ENCODE measurements at regions not wholly inside any gene's neighbourhood (a gene's known extent, or its start where the extent isn't known, plus 50 kb on each side); places are given as distances from the start of the nearest gene placed in this dataset.

DNA sequence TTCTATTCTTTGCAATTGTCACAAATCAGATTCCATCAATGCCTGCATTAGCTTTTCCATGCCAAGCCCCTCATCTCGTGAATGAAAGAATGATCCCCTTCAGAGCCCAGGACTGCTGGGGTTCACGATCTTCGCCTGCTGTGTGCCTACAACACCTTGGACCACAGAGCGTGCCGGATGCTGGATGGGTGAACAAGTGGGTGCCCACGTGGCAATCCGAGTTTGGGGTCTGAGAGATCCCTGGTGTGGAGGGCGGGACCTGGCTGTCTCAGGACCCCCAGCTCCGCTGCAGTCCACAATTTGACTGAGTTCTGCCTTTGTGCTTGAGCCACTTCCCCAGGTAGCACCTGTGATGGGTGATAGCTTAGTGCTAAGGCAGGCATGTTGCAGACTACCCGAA lies 317.0 kb downstream of the GALR1 start:
- H4K91ac ChIP-seq (ENCODE audit: low read length) = no peak overlapping the region
- no peak overlapping the region for H2BK15ac ChIP-seq (ENCODE audit: low read depth, poor library complexity, severe bottlenecking)
- no peak overlapping the region for H3K27ac ChIP-seq (ENCODE audit: low read length, poor library complexity, severe bottlenecking)
- no peak overlapping the region for H3K23ac ChIP-seq (ENCODE audit: low read length in 2 of 2)
- no peaks in the 10 kb centered on the region for H3K36me3 ChIP-seq (ENCODE audit: control insufficient read depth in 1 of 2, insufficient read depth in 2 of 2, low read depth in 1 of 2, low read length in 2 of 2)
- H4K8ac ChIP-seq (ENCODE audit: low read length) = no peak overlapping the region
- H3K14ac ChIP-seq (ENCODE audit: low read length in 2 of 2) = no peak overlapping the region
- no peak overlapping the region for H2BK5ac ChIP-seq (ENCODE audit: low read depth, low read length, poor library complexity, severe bottlenecking)
- no peaks in the 10 kb centered on the region for H3K4me1 ChIP-seq (ENCODE audit: control insufficient read depth, insufficient read depth, low read depth, low read length)
- no peak overlapping the region for H3K9ac ChIP-seq (ENCODE audit: low read length)
- no peaks in the 10 kb centered on the region for H3K79me1 ChIP-seq (replicated peaks; ENCODE audit: low read length, poor library complexity, severe bottlenecking)
- no peak overlapping the region for H2AK5ac ChIP-seq (ENCODE audit: low read length, severe bottlenecking)
- H3K9me3 ChIP-seq (ENCODE audit: control insufficient read depth, low read length) = no peaks in the 10 kb centered on the region
- H2BK120ac ChIP-seq (ENCODE audit: low read depth, low read length) = no peak overlapping the region
- no peak overlapping the region for H3K18ac ChIP-seq (ENCODE audit: low read depth in 1 of 2, low read length in 2 of 2)
- no peak overlapping the region for H3K4me3 ChIP-seq (ENCODE audit: insufficient read depth in 1 of 2, low read depth in 1 of 2, low read length in 2 of 2)
- H3K4ac ChIP-seq (ENCODE audit: low read depth in 1 of 2, low read length in 2 of 2) = no peak overlapping the region
- no peak overlapping the region for H3K4me2 ChIP-seq (ENCODE audit: low read length, poor library complexity, severe bottlenecking)
- WGBS = 70% methylated on average over 9 of the region's 10 CpGs
- DNase-seq = no peak
- H2BK12ac ChIP-seq (ENCODE audit: low read length in 2 of 2) = no peak overlapping the region
- no peaks in the 10 kb centered on the region for H3K27me3 ChIP-seq (ENCODE audit: control insufficient read depth in 1 of 2, insufficient read depth in 1 of 2, low read length in 2 of 2)
- H2AFZ ChIP-seq (ENCODE audit: low read depth, low read length) = no peak overlapping the region

DNA sequence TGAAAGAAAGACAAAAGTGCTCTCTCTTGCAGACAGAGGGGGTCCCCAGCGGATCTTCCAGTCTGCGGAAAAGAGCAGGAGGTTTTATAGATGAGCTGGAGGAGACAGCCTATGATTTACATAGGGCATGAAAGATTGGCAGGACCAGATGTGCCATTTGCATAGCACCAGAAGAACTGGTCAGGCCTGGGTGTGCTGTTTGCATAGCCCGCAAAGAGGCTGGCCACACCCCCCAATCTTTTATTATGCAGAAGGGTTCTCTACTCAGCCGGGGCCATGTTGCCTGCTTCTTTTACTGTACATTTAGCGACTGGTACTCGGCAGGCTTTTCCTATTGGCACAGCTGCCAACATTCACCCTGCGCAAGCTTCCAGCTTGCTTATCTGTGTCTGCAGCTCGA lies 317.6 kb downstream of the GALR1 start:
- Histone ChIP-seq H2AFZ (ENCODE audit: low read depth, low read length) (no peak overlapping the region), H2AK5ac (ENCODE audit: low read length, severe bottlenecking) (no peak overlapping the region)

DNA sequence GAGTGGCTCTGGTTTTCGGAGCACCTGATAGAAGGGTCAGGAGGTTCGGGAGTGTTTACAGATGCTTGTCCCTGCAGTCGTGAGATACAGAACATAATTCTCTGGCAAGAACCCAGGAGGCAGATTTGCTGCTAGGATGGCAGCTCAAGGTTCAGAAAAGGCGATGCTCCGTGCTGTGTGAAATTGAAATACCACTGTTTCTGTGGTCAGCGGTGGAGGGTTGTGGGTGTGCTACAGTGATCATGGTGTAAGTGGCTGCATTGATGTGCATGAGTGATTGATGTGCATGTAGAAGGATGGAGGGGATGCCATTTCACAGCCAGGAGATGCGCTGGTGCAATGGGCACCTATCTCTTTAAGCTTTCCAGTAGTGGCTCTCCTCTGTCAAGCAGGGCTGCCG lies 322.1 kb downstream of the GALR1 start:
- Histone ChIP-seq H3K9ac (ENCODE audit: low read length) (no peak overlapping the region), H3K4me2 (ENCODE audit: low read length, poor library complexity, severe bottlenecking) (no peak overlapping the region), H3K79me1 (replicated peaks; ENCODE audit: low read length, poor library complexity, severe bottlenecking) (no peaks in the 10 kb centered on the region)

More for the DNA sequence above, 317.6 kb downstream of the GALR1 start:
- no peak overlapping the region for H2BK120ac ChIP-seq (ENCODE audit: low read depth, low read length)
- no peak overlapping the region for H4K8ac ChIP-seq (ENCODE audit: low read length)
- H3K27me3 ChIP-seq (ENCODE audit: control insufficient read depth in 1 of 2, insufficient read depth in 1 of 2, low read length in 2 of 2) = no peaks in the 10 kb centered on the region
- H3K9ac ChIP-seq (ENCODE audit: low read length) = no peak overlapping the region
- no peak overlapping the region for H3K4me3 ChIP-seq (ENCODE audit: insufficient read depth in 1 of 2, low read depth in 1 of 2, low read length in 2 of 2)
- no peak overlapping the region for H2BK15ac ChIP-seq (ENCODE audit: low read depth, poor library complexity, severe bottlenecking)
- H3K4ac ChIP-seq (ENCODE audit: low read depth in 1 of 2, low read length in 2 of 2) = no peak overlapping the region
- H3K18ac ChIP-seq (ENCODE audit: low read depth in 1 of 2, low read length in 2 of 2) = no peak overlapping the region
- no peaks in the 10 kb centered on the region for H3K36me3 ChIP-seq (ENCODE audit: control insufficient read depth in 1 of 2, insufficient read depth in 2 of 2, low read depth in 1 of 2, low read length in 2 of 2)
- DNase-seq = no peak
- H2BK5ac ChIP-seq (ENCODE audit: low read depth, low read length, poor library complexity, severe bottlenecking) = no peak overlapping the region
- 81% methylated on average over 7 of the region's 8 CpGs for WGBS
- no peaks in the 10 kb centered on the region for H3K4me1 ChIP-seq (ENCODE audit: control insufficient read depth, insufficient read depth, low read depth, low read length)
- no peak overlapping the region for H2BK12ac ChIP-seq (ENCODE audit: low read length in 2 of 2)
- no peak overlapping the region for H3K14ac ChIP-seq (ENCODE audit: low read length in 2 of 2)
- H3K79me1 ChIP-seq (replicated peaks; ENCODE audit: low read length, poor library complexity, severe bottlenecking) = no peaks in the 10 kb centered on the region
- no peak overlapping the region for H4K91ac ChIP-seq (ENCODE audit: low read length)
- no peak overlapping the region for H3K27ac ChIP-seq (ENCODE audit: low read length, poor library complexity, severe bottlenecking)
- H3K4me2 ChIP-seq (ENCODE audit: low read length, poor library complexity, severe bottlenecking) = no peak overlapping the region
- H3K23ac ChIP-seq (ENCODE audit: low read length in 2 of 2) = no peak overlapping the region
- H3K9me3 ChIP-seq (ENCODE audit: control insufficient read depth, low read length) = no peaks in the 10 kb centered on the region

DNA sequence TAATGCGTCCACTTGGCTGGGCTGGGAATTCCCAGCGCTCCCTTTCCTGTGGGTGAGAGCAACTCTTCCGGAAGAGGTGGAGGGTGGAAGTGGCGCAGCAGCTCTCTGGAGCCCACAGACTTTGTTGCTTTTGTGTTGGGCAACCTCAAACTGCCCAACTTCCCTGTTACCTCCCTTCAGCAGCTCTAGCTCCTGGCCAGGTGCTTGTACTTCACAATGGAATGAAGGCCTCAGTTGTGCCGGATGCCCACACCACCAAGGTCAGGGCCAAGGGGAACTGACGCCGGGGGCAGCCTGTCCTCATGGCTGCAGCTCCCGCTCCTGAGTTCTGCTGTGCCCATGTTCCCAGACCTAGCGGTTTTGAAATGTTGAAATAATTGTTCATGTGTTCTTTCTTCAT lies 322.9 kb downstream of the GALR1 start:
- Histone ChIP-seq H3K9me3 (ENCODE audit: control insufficient read depth, low read length) (no peaks in the 10 kb centered on the region), H4K8ac (ENCODE audit: low read length) (no peak overlapping the region), H4K91ac (ENCODE audit: low read length) (no peak overlapping the region), H3K9ac (ENCODE audit: low read length) (no peak overlapping the region), H3K23ac (ENCODE audit: low read length in 2 of 2) (no peak overlapping the region), H2BK120ac (ENCODE audit: low read depth, low read length) (no peak overlapping the region), H2AK5ac (ENCODE audit: low read length, severe bottlenecking) (no peak overlapping the region), H3K18ac (ENCODE audit: low read depth in 1 of 2, low read length in 2 of 2) (no peak overlapping the region), H2BK12ac (ENCODE audit: low read length in 2 of 2) (no peak overlapping the region), H3K4me2 (ENCODE audit: low read length, poor library complexity, severe bottlenecking) (no peak overlapping the region), H3K4me1 (ENCODE audit: control insufficient read depth, insufficient read depth, low read depth, low read length) (no peaks in the 10 kb centered on the region), H3K79me1 (replicated peaks; ENCODE audit: low read length, poor library complexity, severe bottlenecking) (no peaks in the 10 kb centered on the region), H2BK5ac (ENCODE audit: low read depth, low read length, poor library complexity, severe bottlenecking) (no peak overlapping the region), H2BK15ac (ENCODE audit: low read depth, poor library complexity, severe bottlenecking) (no peak overlapping the region), H3K14ac (ENCODE audit: low read length in 2 of 2) (no peak overlapping the region), H3K4me3 (ENCODE audit: insufficient read depth in 1 of 2, low read depth in 1 of 2, low read length in 2 of 2) (no peak overlapping the region), H3K27ac (ENCODE audit: low read length, poor library complexity, severe bottlenecking) (no peak overlapping the region), H2AFZ (ENCODE audit: low read depth, low read length) (no peak overlapping the region), H3K4ac (ENCODE audit: low read depth in 1 of 2, low read length in 2 of 2) (no peak overlapping the region), H3K36me3 (ENCODE audit: control insufficient read depth in 1 of 2, insufficient read depth in 2 of 2, low read depth in 1 of 2, low read length in 2 of 2) (no peaks in the 10 kb centered on the region), H3K27me3 (ENCODE audit: control insufficient read depth in 1 of 2, insufficient read depth in 1 of 2, low read length in 2 of 2) (peaks cover 0 to 2% of the 10 kb centered on the region in 2 experiments)
- WGBS = 86% methylated on average over 8 of the region's 9 CpGs
- no peak for DNase-seq

More for the DNA sequence above, 322.1 kb downstream of the GALR1 start:
- 81% methylated on average over 8 of the region's 8 CpGs for WGBS
- H2BK15ac ChIP-seq (ENCODE audit: low read depth, poor library complexity, severe bottlenecking) = no peak overlapping the region
- H2BK5ac ChIP-seq (ENCODE audit: low read depth, low read length, poor library complexity, severe bottlenecking) = no peak overlapping the region
- no peak overlapping the region for H4K91ac ChIP-seq (ENCODE audit: low read length)
- H4K8ac ChIP-seq (ENCODE audit: low read length) = no peak overlapping the region
- H3K23ac ChIP-seq (ENCODE audit: low read length in 2 of 2) = no peak overlapping the region
- H3K27ac ChIP-seq (ENCODE audit: low read length, poor library complexity, severe bottlenecking) = no peak overlapping the region
- no peak overlapping the region for H3K4ac ChIP-seq (ENCODE audit: low read depth in 1 of 2, low read length in 2 of 2)
- no peaks in the 10 kb centered on the region for H3K9me3 ChIP-seq (ENCODE audit: control insufficient read depth, low read length)
- no peak for DNase-seq
- no peak overlapping the region for H2AFZ ChIP-seq (ENCODE audit: low read depth, low read length)
- H3K36me3 ChIP-seq (ENCODE audit: control insufficient read depth in 1 of 2, insufficient read depth in 2 of 2, low read depth in 1 of 2, low read length in 2 of 2) = no peaks in the 10 kb centered on the region
- H2BK120ac ChIP-seq (ENCODE audit: low read depth, low read length) = no peak overlapping the region
- no peak overlapping the region for H3K4me3 ChIP-seq (ENCODE audit: insufficient read depth in 1 of 2, low read depth in 1 of 2, low read length in 2 of 2)
- H2AK5ac ChIP-seq (ENCODE audit: low read length, severe bottlenecking) = no peak overlapping the region
- no peaks in the 10 kb centered on the region for H3K4me1 ChIP-seq (ENCODE audit: control insufficient read depth, insufficient read depth, low read depth, low read length)
- H3K27me3 ChIP-seq (ENCODE audit: control insufficient read depth in 1 of 2, insufficient read depth in 1 of 2, low read length in 2 of 2) = peaks cover 0 to 2% of the 10 kb centered on the region in 2 experiments
- H3K14ac ChIP-seq (ENCODE audit: low read length in 2 of 2) = no peak overlapping the region
- H2BK12ac ChIP-seq (ENCODE audit: low read length in 2 of 2) = no peak overlapping the region
- H3K18ac ChIP-seq (ENCODE audit: low read depth in 1 of 2, low read length in 2 of 2) = no peak overlapping the region

Data from mesenchymal stem cell (in vitro differentiated cells and primary cell).